ENCODE measurements at regions not wholly inside any gene's neighbourhood (a gene's known extent, or its start where the extent isn't known, plus 50 kb on each side); places are given as distances from the start of the nearest gene placed in this dataset.
A peak's percentile ranks its signal among the peaks of the same experiment; 100 is the strongest.

GRCh38 chr6:6993503-6994237 is 114.1 kb upstream of the RREB1 start:
- no TSS peak for BruUV-seq (replicated peaks)
- Histone ChIP-seq H4K20me1 (replicated peaks; ENCODE audit: control insufficient read depth, insufficient read depth, low read length) (no peaks in the 10 kb centered on the region), H3K9me3 (replicated peaks; ENCODE audit: control insufficient read depth, insufficient read depth, low read depth, low read length) (no peaks in the 10 kb centered on the region), H3K27ac (ENCODE audit: extremely low read depth, low read depth, low read length) (no peak overlapping the region), H2AFZ (ENCODE audit: low read depth, low read length) (no peak overlapping the region), H3K27me3 (ENCODE audit: control insufficient read depth in 2 of 2, insufficient read depth in 2 of 2, low read length in 2 of 2) (no peaks in the 10 kb centered on the region), H3K4me2 (ENCODE audit: insufficient read depth, low read length) (no peak overlapping the region), H3K9ac (ENCODE audit: insufficient read depth in 1 of 2, low read depth in 2 of 2, low read length in 2 of 2) (no peak overlapping the region), H3K4me1 (replicated peaks in 1 of 2; ENCODE audit: control insufficient read depth in 2 of 2, insufficient read depth in 2 of 2, low read length in 2 of 2) (peaks cover 0 to 9% of the 10 kb centered on the region in 2 experiments; a peak in 3 of 5 replicates), H3K36me3 (ENCODE audit: control insufficient read depth, insufficient read depth, low read length) (no peaks in the 10 kb centered on the region), H3K79me2 (ENCODE audit: control insufficient read depth, insufficient read depth, low read length) (no peaks in the 10 kb centered on the region), H3K4me3 (no peak overlapping the region), H3K9me1 (ENCODE audit: control insufficient read depth, insufficient read depth, low read length) (no peaks in the 10 kb centered on the region)
- DNase-seq (ENCODE audit: extremely low read depth in 1 of 4, low spot score in 3 of 4) (no peak), ATAC-seq (no peak), FAIRE-seq (peak; percentile 37)
- in situ Hi-C loops (cut with MboI): no loop called here
- TF ChIP-seq CEBPB (tag; IDR thresholded peaks at IDR 0.05): peak; percentile 57; the same call in 1 of the 2 replicates
- TF ChIP-seq PTTG1 (tag; IDR thresholded peaks at IDR 0.05; ENCODE audit: low read depth): no peak
- peak; percentile 29 for TF ChIP-seq PKNOX1 (IDR thresholded peaks at IDR 0.05)
- TF ChIP-seq CEBPG (CRISPR knock-in tag; IDR thresholded peaks at IDR 0.05): no peak
- 0 out of 4 replicates have a peak, but pooled peaks of 1 of the 2 experiments have one; percentile 35 for TF ChIP-seq CEBPG (tag; conservative IDR thresholded peaks at IDR 0.05 in 1 of 2, IDR thresholded peaks at IDR 0.05 in 1 of 2)
- TF ChIP-seq PBX2 (CRISPR knock-in tag; IDR thresholded peaks at IDR 0.05; ENCODE audit: low read depth): no peak
- TF ChIP-seq PBX2 (tag; conservative IDR thresholded peaks at IDR 0.05; ENCODE audit: low read depth): peak; percentile 79
- TF ChIP-seq MEIS2 (IDR thresholded peaks at IDR 0.05; ENCODE audit: partially characterized antibody): peak; percentile 71
- intact Hi-C loops (cut with micrococcal nuclease): no loop called here
- ChIA-PET CTCF (ENCODE audit: low intra/inter-chr PET ratio) (no interaction called here), POLR2A (interaction anchor here (0.9 kb wide), 1 partner anchor 187 kb away, joined by 3 read pairs; no protein-coding TSS in a partner anchor)
- WGBS (ENCODE audit: insufficient coverage, low coverage, missing lambda C conversion rate): 89% methylated on average over 4 of the region's 4 CpGs

All from K562 (cell line).